HEK293 (cell line): ENCODE measurements at regions not wholly inside any gene's neighbourhood (a gene's known extent, or its start where the extent isn't known, plus 50 kb on each side); places are given as distances from the start of the nearest gene placed in this dataset.

Experiments used
- CTCF ChIA-PET: fragments of 350-600 bp; formaldehyde crosslinking; extraction: SDS; loops from one replicate; lab custom pipeline; 2021; ENCODE audit warnings: antibody characterized with exemption; lab: Yijun Ruan, JAX
- POLR2A ChIA-PET: fragments of 300-600 bp; formaldehyde crosslinking; extraction: SDS; loops from one replicate; lab custom pipeline; 2020; ENCODE audit warnings: antibody characterized with exemption, inconsistent platforms; lab: Yijun Ruan, JAX
- H3K27ac ChIP-seq: fragments of 200-500 bp; sonication (Bioruptor generic); 2 replicates; pipeline ENCODE4 v1.5.1; 2014; ENCODE audit warnings: low read depth, low read length, control low read depth, inconsistent platforms; ENCODE audit errors: extremely low read depth
- H3K36me3 ChIP-seq, 2 experiments: fragments of 200-500 bp in 1 of 2; sonication (Bioruptor generic) in 1 of 2; 1 replicate in 1 of 2; 2 replicates in 1 of 2; pipeline ENCODE4 v1.5.1; 2014 to 2017; ENCODE audit warnings: inconsistent platforms in 2 of 2, low read length in 2 of 2; ENCODE audit not compliant: control insufficient read depth in 2 of 2, insufficient read depth in 1 of 2
- H3K4me1 ChIP-seq: fragments of 200-500 bp; sonication (Bioruptor generic); 2 replicates; pipeline ENCODE4 v1.5.1; 2014; ENCODE audit warnings: mild to moderate bottlenecking, low read length, inconsistent platforms; ENCODE audit not compliant: control insufficient read depth, insufficient read depth
- H3K4me3 ChIP-seq: 2 replicates; pipeline ENCODE4 v1.5.1; 2011; ENCODE audit warnings: low read depth, mild to moderate bottlenecking, control low read depth, low read length, moderate library complexity
- H3K9me3 ChIP-seq: fragments of 200-500 bp; sonication (Bioruptor generic); 2 replicates; pipeline ENCODE4 v1.5.1; 2014; ENCODE audit warnings: low read depth, low read length, inconsistent platforms; ENCODE audit not compliant: control insufficient read depth, insufficient read depth
- KLF10 ChIP-seq: fragments of 450-650 bp; IDR thresholded peaks from 2 replicates; pipeline ENCODE4 v1.5.1; 2018; ENCODE audit warnings: missing biosample characterization, mild to moderate bottlenecking, missing genetic modification characterization
- ZEB2 ChIP-seq: fragments of 450-650 bp; formaldehyde crosslinking; IDR thresholded peaks from 2 replicates; pipeline ENCODE4 v1.5.1; 2016; ENCODE audit warnings: missing biosample characterization, missing genetic modification characterization
- ZNF138 ChIP-seq: fragments of 450-650 bp; formaldehyde crosslinking; IDR thresholded peaks from 2 replicates; pipeline ENCODE4 v1.5.1; 2016; ENCODE audit warnings: missing biosample characterization, missing genetic modification characterization, borderline replicate concordance
- ZNF146 ChIP-seq: fragments of 450-650 bp; formaldehyde crosslinking; IDR thresholded peaks from 2 replicates; pipeline ENCODE4 v1.5.1; 2016; ENCODE audit warnings: missing biosample characterization, missing genetic modification characterization
- ZNF19 ChIP-seq: fragments of 450-650 bp; formaldehyde crosslinking; IDR thresholded peaks from 2 replicates; pipeline ENCODE4; 2016; ENCODE audit warnings: missing biosample characterization, missing genetic modification characterization, low read depth
- ZNF549 ChIP-seq: fragments of 450-650 bp; IDR thresholded peaks from 2 replicates; pipeline ENCODE4 v1.5.1; 2018; ENCODE audit warnings: missing biosample characterization, missing genetic modification characterization, mild to moderate bottlenecking, inconsistent platforms, moderate library complexity
- ZNF585B ChIP-seq: fragments of 450-650 bp; formaldehyde crosslinking; IDR thresholded peaks from 2 replicates; pipeline ENCODE4 v1.5.1; 2016; ENCODE audit warnings: missing biosample characterization, missing genetic modification characterization
- ZNF664 ChIP-seq: fragments of 450-650 bp; formaldehyde crosslinking; IDR thresholded peaks from 2 replicates; pipeline ENCODE4 v1.5.1; 2016; ENCODE audit warnings: missing biosample characterization, missing genetic modification characterization
- TF ChIP-seq, protein P1 (sequence below): fragments of 450-650 bp; formaldehyde crosslinking; IDR thresholded peaks from 2 replicates; pipeline ENCODE4 v1.5.1; 2016; ENCODE audit warnings: missing biosample characterization, missing genetic modification characterization
- TF ChIP-seq, protein P2 (sequence below): sonication (generic); formaldehyde crosslinking; IDR thresholded peaks from 2 replicates; pipeline ENCODE4 v1.8.1; 2022; ENCODE audit warnings: mild to moderate bottlenecking, moderate library complexity, missing genetic modification reagents
- TF ChIP-seq, protein P3 (sequence below): fragments of 450-650 bp; formaldehyde crosslinking; IDR thresholded peaks from 2 replicates; pipeline ENCODE4 v1.5.1; 2016; ENCODE audit warnings: missing biosample characterization, missing genetic modification characterization
- TF ChIP-seq, protein P4 (sequence below): fragments of 450-650 bp; IDR thresholded peaks from 2 replicates; pipeline ENCODE4 v1.5.1; 2018; ENCODE audit warnings: missing biosample characterization, missing genetic modification characterization
- TF ChIP-seq, protein P5 (sequence below): fragments of 450-650 bp; formaldehyde crosslinking; IDR thresholded peaks from 2 replicates; pipeline ENCODE4 v1.5.1; 2016; ENCODE audit warnings: missing biosample characterization, missing genetic modification characterization, low read depth

DNA sequence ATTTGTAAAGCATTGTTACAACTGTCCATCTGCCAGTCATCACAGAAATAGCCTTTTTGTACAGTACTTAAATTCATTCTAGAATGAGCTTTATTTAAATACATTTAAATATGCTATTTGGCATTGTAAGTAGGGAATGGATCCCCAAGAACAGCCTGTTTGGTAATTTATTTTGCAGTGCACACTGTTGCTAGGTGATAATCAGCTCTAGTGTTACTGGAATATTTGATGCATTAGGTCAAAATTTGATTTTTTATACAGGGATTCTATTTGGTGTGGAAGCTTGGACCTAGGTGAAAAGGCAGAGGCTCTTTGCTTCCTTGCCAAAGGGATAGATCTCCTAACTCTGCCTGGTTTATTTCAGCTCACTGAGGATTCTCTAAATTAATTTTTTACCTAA lies 593.7 kb downstream of the EPM2A start:
- Histone ChIP-seq H3K4me1 (no peaks in the 10 kb centered on the region), H3K4me3 (no peak overlapping the region), H3K36me3 (no peaks in the 10 kb centered on the region), H3K9me3 (no peaks in the 10 kb centered on the region), H3K27ac (no peak overlapping the region)
- CTCF ChIA-PET: no interaction called here
- POLR2A ChIA-PET: no interaction called here
- TF ChIP-seq ZNF549 (no peak), KLF10 (tag by site-specific recombination) (no peak), ZNF664 (tag by site-specific recombination) (no peak), ZNF138 (no peak)
- TF ChIP-seq, protein P1, sequence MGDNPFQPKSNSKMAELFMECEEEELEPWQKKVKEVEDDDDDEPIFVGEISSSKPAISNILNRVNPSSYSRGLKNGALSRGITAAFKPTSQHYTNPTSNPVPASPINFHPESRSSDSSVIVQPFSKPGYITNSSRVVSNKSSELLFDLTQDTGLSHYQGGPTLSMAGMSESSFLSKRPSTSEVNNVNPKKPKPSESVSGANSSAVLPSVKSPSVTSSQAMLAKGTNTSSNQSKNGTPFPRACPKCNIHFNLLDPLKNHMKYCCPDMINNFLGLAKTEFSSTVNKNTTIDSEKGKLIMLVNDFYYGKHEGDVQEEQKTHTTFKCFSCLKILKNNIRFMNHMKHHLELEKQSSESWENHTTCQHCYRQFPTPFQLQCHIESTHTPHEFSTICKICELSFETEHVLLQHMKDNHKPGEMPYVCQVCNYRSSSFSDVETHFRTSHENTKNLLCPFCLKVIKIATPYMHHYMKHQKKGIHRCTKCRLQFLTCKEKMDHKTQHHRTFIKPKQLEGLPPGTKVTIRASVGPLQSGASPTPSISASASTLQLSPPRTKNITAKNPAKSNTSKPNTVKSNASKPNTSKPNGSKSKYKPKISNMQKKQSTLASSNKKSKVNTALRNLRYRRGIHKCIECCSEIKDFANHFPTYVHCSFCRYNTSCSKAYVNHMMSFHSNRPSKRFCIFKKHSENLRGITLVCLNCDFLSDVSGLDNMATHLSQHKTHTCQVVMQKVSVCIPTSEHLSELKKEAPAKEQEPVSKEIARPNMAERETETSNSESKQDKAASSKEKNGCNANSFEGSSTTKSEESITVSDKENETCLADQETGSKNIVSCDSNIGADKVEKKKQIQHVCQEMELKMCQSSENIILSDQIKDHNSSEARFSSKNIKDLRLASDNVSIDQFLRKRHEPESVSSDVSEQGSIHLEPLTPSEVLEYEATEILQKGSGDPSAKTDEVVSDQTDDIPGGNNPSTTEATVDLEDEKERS: no peak
- TF ChIP-seq, protein P2, sequence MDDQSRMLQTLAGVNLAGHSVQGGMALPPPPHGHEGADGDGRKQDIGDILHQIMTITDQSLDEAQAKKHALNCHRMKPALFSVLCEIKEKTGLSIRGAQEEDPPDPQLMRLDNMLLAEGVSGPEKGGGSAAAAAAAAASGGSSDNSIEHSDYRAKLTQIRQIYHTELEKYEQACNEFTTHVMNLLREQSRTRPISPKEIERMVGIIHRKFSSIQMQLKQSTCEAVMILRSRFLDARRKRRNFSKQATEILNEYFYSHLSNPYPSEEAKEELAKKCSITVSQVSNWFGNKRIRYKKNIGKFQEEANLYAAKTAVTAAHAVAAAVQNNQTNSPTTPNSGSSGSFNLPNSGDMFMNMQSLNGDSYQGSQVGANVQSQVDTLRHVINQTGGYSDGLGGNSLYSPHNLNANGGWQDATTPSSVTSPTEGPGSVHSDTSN (CRISPR knock-in tag): no peak
- TF ChIP-seq, protein P3, sequence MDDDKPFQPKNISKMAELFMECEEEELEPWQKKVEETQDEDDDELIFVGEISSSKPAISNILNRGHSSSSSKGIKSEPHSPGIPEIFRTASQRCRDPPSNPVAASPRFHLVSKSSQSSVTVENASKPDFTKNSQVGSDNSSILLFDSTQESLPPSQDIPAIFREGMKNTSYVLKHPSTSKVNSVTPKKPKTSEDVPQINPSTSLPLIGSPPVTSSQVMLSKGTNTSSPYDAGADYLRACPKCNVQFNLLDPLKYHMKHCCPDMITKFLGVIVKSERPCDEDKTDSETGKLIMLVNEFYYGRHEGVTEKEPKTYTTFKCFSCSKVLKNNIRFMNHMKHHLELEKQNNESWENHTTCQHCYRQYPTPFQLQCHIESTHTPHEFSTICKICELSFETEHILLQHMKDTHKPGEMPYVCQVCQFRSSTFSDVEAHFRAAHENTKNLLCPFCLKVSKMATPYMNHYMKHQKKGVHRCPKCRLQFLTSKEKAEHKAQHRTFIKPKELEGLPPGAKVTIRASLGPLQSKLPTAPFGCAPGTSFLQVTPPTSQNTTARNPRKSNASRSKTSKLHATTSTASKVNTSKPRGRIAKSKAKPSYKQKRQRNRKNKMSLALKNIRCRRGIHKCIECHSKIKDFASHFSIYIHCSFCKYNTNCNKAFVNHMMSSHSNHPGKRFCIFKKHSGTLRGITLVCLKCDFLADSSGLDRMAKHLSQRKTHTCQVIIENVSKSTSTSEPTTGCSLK (tag by site-specific recombination): no peak

DNA sequence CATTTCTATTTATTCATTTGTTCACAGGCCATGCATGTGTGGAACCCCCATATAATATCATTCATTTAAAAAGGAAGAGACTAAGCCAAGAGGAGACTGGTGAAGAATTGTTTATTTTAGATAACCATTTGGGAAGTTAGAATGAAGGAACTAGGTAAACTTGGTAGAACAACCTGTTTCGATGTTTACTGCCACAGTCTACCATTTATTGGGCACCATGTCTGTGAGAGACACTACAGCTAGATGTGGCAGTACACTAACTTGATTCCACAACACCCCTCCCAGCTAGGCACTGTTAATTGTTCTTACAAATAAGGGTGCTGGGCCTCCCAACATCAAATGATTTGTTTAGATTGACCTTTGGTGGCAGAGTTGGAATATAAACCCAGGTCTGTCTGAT lies 592.4 kb downstream of the EPM2A start:
- H3K4me3 ChIP-seq: no peak overlapping the region
- H3K27ac ChIP-seq: no peak overlapping the region
- no peaks in the 10 kb centered on the region for H3K9me3 ChIP-seq
- ChIA-PET POLR2A (no interaction called here), CTCF (interaction anchor here (0.7 kb wide), 1 partner anchor 78 kb away, joined by 3 read pairs; no protein-coding TSS in a partner anchor)
- TF ChIP-seq, protein P4, sequence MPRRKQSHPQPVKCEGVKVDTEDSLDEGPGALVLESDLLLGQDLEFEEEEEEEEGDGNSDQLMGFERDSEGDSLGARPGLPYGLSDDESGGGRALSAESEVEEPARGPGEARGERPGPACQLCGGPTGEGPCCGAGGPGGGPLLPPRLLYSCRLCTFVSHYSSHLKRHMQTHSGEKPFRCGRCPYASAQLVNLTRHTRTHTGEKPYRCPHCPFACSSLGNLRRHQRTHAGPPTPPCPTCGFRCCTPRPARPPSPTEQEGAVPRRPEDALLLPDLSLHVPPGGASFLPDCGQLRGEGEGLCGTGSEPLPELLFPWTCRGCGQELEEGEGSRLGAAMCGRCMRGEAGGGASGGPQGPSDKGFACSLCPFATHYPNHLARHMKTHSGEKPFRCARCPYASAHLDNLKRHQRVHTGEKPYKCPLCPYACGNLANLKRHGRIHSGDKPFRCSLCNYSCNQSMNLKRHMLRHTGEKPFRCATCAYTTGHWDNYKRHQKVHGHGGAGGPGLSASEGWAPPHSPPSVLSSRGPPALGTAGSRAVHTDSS (tag by site-specific recombination): no peak
- TF ChIP-seq, protein P5, sequence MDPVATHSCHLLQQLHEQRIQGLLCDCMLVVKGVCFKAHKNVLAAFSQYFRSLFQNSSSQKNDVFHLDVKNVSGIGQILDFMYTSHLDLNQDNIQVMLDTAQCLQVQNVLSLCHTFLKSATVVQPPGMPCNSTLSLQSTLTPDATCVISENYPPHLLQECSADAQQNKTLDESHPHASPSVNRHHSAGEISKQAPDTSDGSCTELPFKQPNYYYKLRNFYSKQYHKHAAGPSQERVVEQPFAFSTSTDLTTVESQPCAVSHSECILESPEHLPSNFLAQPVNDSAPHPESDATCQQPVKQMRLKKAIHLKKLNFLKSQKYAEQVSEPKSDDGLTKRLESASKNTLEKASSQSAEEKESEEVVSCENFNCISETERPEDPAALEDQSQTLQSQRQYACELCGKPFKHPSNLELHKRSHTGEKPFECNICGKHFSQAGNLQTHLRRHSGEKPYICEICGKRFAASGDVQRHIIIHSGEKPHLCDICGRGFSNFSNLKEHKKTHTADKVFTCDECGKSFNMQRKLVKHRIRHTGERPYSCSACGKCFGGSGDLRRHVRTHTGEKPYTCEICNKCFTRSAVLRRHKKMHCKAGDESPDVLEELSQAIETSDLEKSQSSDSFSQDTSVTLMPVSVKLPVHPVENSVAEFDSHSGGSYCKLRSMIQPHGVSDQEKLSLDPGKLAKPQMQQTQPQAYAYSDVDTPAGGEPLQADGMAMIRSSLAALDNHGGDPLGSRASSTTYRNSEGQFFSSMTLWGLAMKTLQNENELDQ (tag by site-specific recombination): no peak
- TF ChIP-seq ZEB2 (tag by site-specific recombination) (no peak), ZNF19 (tag by site-specific recombination) (no peak), ZNF585B (no peak), ZNF146 (tag by site-specific recombination) (no peak)
- H3K36me3 ChIP-seq: no peaks in the 10 kb centered on the region
- H3K4me1 ChIP-seq: no peaks in the 10 kb centered on the region
